Neural progenitor cell (in vitro differentiated cells): ENCODE measurements at regions not wholly inside any gene's neighbourhood (a gene's known extent, or its start where the extent isn't known, plus 50 kb on each side); places are given as distances from the start of the nearest gene placed in this dataset.
"Not testable (repeated sequence)": the region's sequence is repeated elsewhere in the genome, so short reads cannot be mapped to it uniquely, and the experiment has no call there.

Source experiments
- DNase-seq: peaks from one replicate; pipeline ENCODE4 v3.0.0-alpha.2; 2016; ENCODE audit warnings: low spot score
- H2AFZ ChIP-seq: fragments of 200-600 bp; sonication (generic); replicated peaks from 2 replicates; pipeline ENCODE4 v1.6.1; 2016; ENCODE audit warnings: antibody characterized with exemption
- H3F3A ChIP-seq: fragments of 200-600 bp; sonication (generic); 2 replicates; pipeline ENCODE4 v1.6.1; 2016; ENCODE audit warnings: antibody characterized with exemption, low read depth
- H3K27ac ChIP-seq: fragments of 200-600 bp; sonication (generic); 2 replicates; pipeline ENCODE4 v1.5.1; 2016; ENCODE audit warnings: mild to moderate bottlenecking
- H3K27me3 ChIP-seq: fragments of 200-600 bp; sonication (generic); 2 replicates; pipeline ENCODE4 v1.6.1; 2016; ENCODE audit warnings: mild to moderate bottlenecking, moderate library complexity
- H3K36me3 ChIP-seq: fragments of 200-600 bp; sonication (generic); 2 replicates; pipeline ENCODE4 v1.5.1; 2016
- H3K4me1 ChIP-seq: fragments of 200-600 bp; sonication (generic); 2 replicates; pipeline ENCODE4 v1.6.1; 2016; ENCODE audit warnings: mixed run types
- H3K4me2 ChIP-seq: fragments of 200-600 bp; sonication (generic); 2 replicates; pipeline ENCODE4 v1.6.1; 2016
- H3K4me3 ChIP-seq: fragments of 200-600 bp; sonication (generic); 2 replicates; pipeline ENCODE4 v1.5.1; 2016
- H3K79me2 ChIP-seq: fragments of 200-600 bp; sonication (generic); 2 replicates; pipeline ENCODE4 v1.6.1; 2016; ENCODE audit warnings: low read depth
- H3K9ac ChIP-seq: fragments of 200-600 bp; sonication (generic); 2 replicates; pipeline ENCODE4 v1.6.1; 2016
- H3K9me3 ChIP-seq: fragments of 200-600 bp; sonication (generic); 2 replicates; pipeline ENCODE4 v1.5.1; 2016; ENCODE audit warnings: low read depth
- H4K20me1 ChIP-seq: fragments of 200-600 bp; sonication (generic); 2 replicates; pipeline ENCODE4 v1.6.1; 2016; ENCODE audit warnings: low read depth
- H3K27ac Mint-ChIP-seq: 3 replicates; pipeline ENCODE4 v1.8.0; 2021; ENCODE audit warnings: mixed read lengths
- H3K27me3 Mint-ChIP-seq: 2 replicates; pipeline ENCODE4 v1.8.0; 2022; ENCODE audit warnings: low read depth, mild to moderate bottlenecking, inconsistent platforms, moderate library complexity, mixed read lengths; ENCODE audit not compliant: insufficient read depth
- H3K36me3 Mint-ChIP-seq: 3 replicates; pipeline ENCODE4 v1.8.0; 2021; ENCODE audit warnings: mixed read lengths
- H3K4me1 Mint-ChIP-seq: 3 replicates; pipeline ENCODE4 v1.8.0; 2021; ENCODE audit warnings: mixed read lengths
- H3K4me3 Mint-ChIP-seq: 3 replicates; pipeline ENCODE4 v1.8.0; 2021; ENCODE audit warnings: mild to moderate bottlenecking, moderate library complexity, mixed read lengths
- H3K9me3 Mint-ChIP-seq: 3 replicates; pipeline ENCODE4 v1.8.0; 2020; ENCODE audit warnings: mixed read lengths
- CTCF ChIP-seq: fragments of 200-600 bp; sonication (generic); IDR thresholded peaks from 2 replicates; pipeline ENCODE4 v1.5.1; 2017; ENCODE audit warnings: antibody characterized with exemption, mild to moderate bottlenecking
- EZH2 ChIP-seq: fragments of 200-600 bp; sonication (generic); IDR thresholded peaks from 2 replicates; pipeline ENCODE4 v1.6.1; 2017; ENCODE audit warnings: antibody characterized with exemption, mild to moderate bottlenecking, moderate library complexity
- EZH2phosphoT487 ChIP-seq: fragments of 200-600 bp; sonication (generic); IDR thresholded peaks from 2 replicates; pipeline ENCODE4 v1.6.1; 2017; ENCODE audit warnings: antibody characterized with exemption

GRCh38 chr6:137978252-137978896 is 111.3 kb downstream of the TNFAIP3 start:
- no peak overlapping the region for H3K27ac Mint-ChIP-seq

GRCh38 chr6:137979263-137979662 is 112.2 kb downstream of the TNFAIP3 start:
- H4K20me1 ChIP-seq, H3K9ac ChIP-seq, H3K4me2 ChIP-seq, H3K27ac ChIP-seq, H3K9me3 ChIP-seq, H3K27me3 ChIP-seq, H3K4me1 Mint-ChIP-seq, H2AFZ ChIP-seq, H3K36me3 Mint-ChIP-seq, H3K36me3 ChIP-seq, H3F3A ChIP-seq, H3K79me2 ChIP-seq, H3K4me3 ChIP-seq, DNase-seq, H3K27ac Mint-ChIP-seq, H3K4me1 ChIP-seq, H3K9me3 Mint-ChIP-seq, H3K4me3 Mint-ChIP-seq, H3K27me3 Mint-ChIP-seq: not testable (repeated sequence)

More at GRCh38 chr6:137978252-137978896, 111.3 kb downstream of the TNFAIP3 start:
- H2AFZ ChIP-seq, result no peak overlapping the region
- no peak overlapping the region for H3K4me2 ChIP-seq
- H3K36me3 ChIP-seq, result no peaks in the 10 kb centered on the region
- H3F3A ChIP-seq, result no peaks in the 10 kb centered on the region
- no peaks in the 10 kb centered on the region for H3K9me3 ChIP-seq
- H3K27ac ChIP-seq, result no peak overlapping the region
- H3K27me3 ChIP-seq, result no peaks in the 10 kb centered on the region
- no peak overlapping the region for H3K9ac ChIP-seq
- no peak for TF ChIP-seq EZH2
- no peak for TF ChIP-seq CTCF
- TF ChIP-seq EZH2phosphoT487, result no peak
- peaks cover 2% of the 10 kb centered on the region for H3K27me3 Mint-ChIP-seq
- no peaks in the 10 kb centered on the region for H3K4me1 Mint-ChIP-seq
- no peaks in the 10 kb centered on the region for H4K20me1 ChIP-seq
- no peaks in the 10 kb centered on the region for H3K79me2 ChIP-seq
- no peaks in the 10 kb centered on the region for H3K36me3 Mint-ChIP-seq
- no peaks in the 10 kb centered on the region for H3K4me1 ChIP-seq
- no peak overlapping the region for H3K4me3 Mint-ChIP-seq
- no peak overlapping the region for H3K4me3 ChIP-seq
- no peak for DNase-seq
- no peaks in the 10 kb centered on the region for H3K9me3 Mint-ChIP-seq

GRCh38 chr6:137980777-137981176 is 113.7 kb downstream of the TNFAIP3 start:
- DNase-seq, result no peak
- Histone ChIP-seq H3K79me2 (no peaks in the 10 kb centered on the region), H4K20me1 (no peaks in the 10 kb centered on the region), H3K27me3 (no peaks in the 10 kb centered on the region), H3K4me3 (no peak overlapping the region), H3K36me3 (no peaks in the 10 kb centered on the region), H2AFZ (no peak overlapping the region), H3F3A (no peaks in the 10 kb centered on the region), H3K27ac (no peak overlapping the region), H3K9ac (no peak overlapping the region), H3K9me3 (no peaks in the 10 kb centered on the region), H3K4me1 (no peaks in the 10 kb centered on the region), H3K4me2 (no peak overlapping the region)
- Mint-ChIP-seq H3K36me3 (no peaks in the 10 kb centered on the region), H3K27ac (no peak overlapping the region), H3K4me1 (no peaks in the 10 kb centered on the region), H3K27me3 (no peaks in the 10 kb centered on the region), H3K9me3 (peaks cover 2% of the 10 kb centered on the region), H3K4me3 (no peak overlapping the region)
- TF ChIP-seq CTCF, result no peak
- TF ChIP-seq EZH2phosphoT487, result no peak
- TF ChIP-seq EZH2, result no peak

- no peaks in the 10 kb centered on the region for H3K79me2 ChIP-seq
- H3K9me3 Mint-ChIP-seq, result peaks cover 10% of the 10 kb centered on the region
- no peaks in the 10 kb centered on the region for H3K36me3 ChIP-seq
- no peaks in the 10 kb centered on the region for H4K20me1 ChIP-seq
- H3K4me1 Mint-ChIP-seq, result no peaks in the 10 kb centered on the region
- no peaks in the 10 kb centered on the region for H3K27me3 Mint-ChIP-seq
- H3K27me3 ChIP-seq, result no peaks in the 10 kb centered on the region
- H3K4me1 ChIP-seq, result no peaks in the 10 kb centered on the region
- H3K9ac ChIP-seq, result no peak overlapping the region
- H3F3A ChIP-seq, result no peaks in the 10 kb centered on the region
- H3K27ac Mint-ChIP-seq, result no peak overlapping the region
- TF ChIP-seq CTCF (no peak), EZH2 (no peak), EZH2phosphoT487 (no peak)
- no peak overlapping the region for H3K27ac ChIP-seq
- no peak overlapping the region for H3K4me2 ChIP-seq
- H3K4me3 ChIP-seq, result no peak overlapping the region
- H2AFZ ChIP-seq, result no peak overlapping the region
- no peak for DNase-seq
- H3K9me3 ChIP-seq, result no peaks in the 10 kb centered on the region
- no peaks in the 10 kb centered on the region for H3K36me3 Mint-ChIP-seq
- H3K4me3 Mint-ChIP-seq, result no peak overlapping the region
These were observed 114.7 kb downstream of the TNFAIP3 start for GRCh38 chr6:137981758-137982157.
